CD4-positive, CD25-positive, alpha-beta regulatory T cell (primary cell): ENCODE measurements at regions not wholly inside any gene's neighbourhood (a gene's known extent, or its start where the extent isn't known, plus 50 kb on each side); places are given as distances from the start of the nearest gene placed in this dataset.

Experiments
- ATAC-seq, 2 donors: fragments of 150-1000 bp; cut with Tn5 transposase; one replicate each; pipeline ENCODE4 v1.10.0; 2021; ENCODE audit warnings: low read depth in 2 of 2, moderate number of reproducible peaks in 2 of 2, moderate library complexity in 1 of 2
- DNase-seq, 3 donors: peaks; one replicate each; pipeline versions ENCODE4 v3.0.0 to v3.0.0-alpha.2; 2012 to 2022; ENCODE audit warnings: mixed read lengths in 1 of 3
- H3K27ac ChIP-seq: one replicate; pipeline ENCODE4 v1.7.0; 2013; ENCODE audit warnings: mild to moderate bottlenecking, low read length; ENCODE audit not compliant: insufficient read depth, poor library complexity, severe bottlenecking
- H3K27me3 ChIP-seq: one replicate; pipeline ENCODE4 v1.7.0; 2013; ENCODE audit warnings: low read length; ENCODE audit not compliant: control insufficient read depth, insufficient read depth
- H3K36me3 ChIP-seq: one replicate; pipeline ENCODE4 v1.7.0; 2013; ENCODE audit warnings: mild to moderate bottlenecking, low read length, moderate library complexity; ENCODE audit not compliant: control insufficient read depth, insufficient read depth
- H3K4me1 ChIP-seq: 2 replicates; pipeline ENCODE4 v1.7.0; 2013; ENCODE audit warnings: mild to moderate bottlenecking, low read length; ENCODE audit not compliant: insufficient read depth, control insufficient read depth, poor library complexity, severe bottlenecking
- H3K4me3 ChIP-seq: one replicate; pipeline ENCODE4 v1.7.0; 2013; ENCODE audit warnings: low read depth, mild to moderate bottlenecking, low read length, moderate library complexity
- H3K9me3 ChIP-seq, 2 experiments: 1 replicate in 1 of 2; 2 replicates in 1 of 2; pipeline ENCODE4 v1.7.0; 2013; ENCODE audit warnings: low read length in 2 of 2, mild to moderate bottlenecking in 1 of 2, moderate library complexity in 1 of 2; ENCODE audit not compliant: control insufficient read depth in 2 of 2
- H3K27ac Mint-ChIP-seq, 3 donors: one replicate each; pipeline ENCODE4 v1.8.0; 2020 to 2022; ENCODE audit warnings: mild to moderate bottlenecking in 3 of 3, mixed read lengths in 3 of 3, moderate library complexity in 2 of 3
- H3K27me3 Mint-ChIP-seq: one replicate; pipeline ENCODE4 v1.8.0; 2022; ENCODE audit warnings: mild to moderate bottlenecking, mixed read lengths
- H3K36me3 Mint-ChIP-seq: one replicate; pipeline ENCODE4 v1.8.0; 2020; ENCODE audit warnings: mixed read lengths
- H3K4me1 Mint-ChIP-seq, 4 donors: one replicate each; pipeline ENCODE4 v1.8.0; 2020 to 2022; ENCODE audit warnings: mixed read lengths in 4 of 4, mild to moderate bottlenecking in 1 of 4
- H3K4me3 Mint-ChIP-seq, 4 donors: one replicate each; pipeline ENCODE4 v1.8.0; 2020 to 2022; ENCODE audit warnings: mild to moderate bottlenecking in 4 of 4, mixed read lengths in 4 of 4, moderate library complexity in 3 of 4
- H3K9me3 Mint-ChIP-seq, 7 donors: one replicate each; pipeline ENCODE4 v1.8.0; 2020 to 2022; ENCODE audit warnings: mixed read lengths in 7 of 7, mild to moderate bottlenecking in 3 of 7, moderate library complexity in 2 of 7

GRCh38 chr1:96474985-96475743, 246.4 kb upstream of the PTBP2 start:
- no peaks in the 10 kb centered on the region for H3K4me1 Mint-ChIP-seq
- Histone ChIP-seq H3K27ac (no peak overlapping the region), H3K27me3 (no peaks in the 10 kb centered on the region), H3K36me3 (no peaks in the 10 kb centered on the region), H3K4me3 (no peak overlapping the region), H3K4me1 (no peaks in the 10 kb centered on the region), H3K9me3 (no peaks in the 10 kb centered on the region)
- no peak for ATAC-seq
- peaks cover 0 to 11% (median 1%) of the 10 kb centered on the region in 7 donors for H3K9me3 Mint-ChIP-seq
- H3K36me3 Mint-ChIP-seq = no peaks in the 10 kb centered on the region
- H3K4me3 Mint-ChIP-seq = no peak overlapping the region
- H3K27ac Mint-ChIP-seq = no peak overlapping the region
- no peak for DNase-seq
- no peaks in the 10 kb centered on the region for H3K27me3 Mint-ChIP-seq

DNA sequence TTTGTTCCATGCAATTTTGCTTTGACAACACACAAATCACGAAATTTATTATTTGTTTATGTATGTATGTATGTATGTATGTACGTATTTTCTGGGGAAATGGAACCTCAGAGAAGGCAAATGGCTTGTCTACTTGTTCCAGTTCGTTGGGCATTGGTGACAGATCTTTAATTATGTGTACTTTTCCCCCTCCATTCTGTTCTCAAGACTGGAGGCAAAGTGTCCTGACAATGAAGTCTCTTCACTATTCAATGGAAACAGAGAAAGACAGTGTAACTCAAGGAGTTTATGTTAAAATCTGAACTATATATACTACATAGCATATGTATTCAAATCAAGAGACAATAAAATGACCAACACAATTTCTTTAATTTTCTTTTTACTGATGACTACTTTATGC, 245.7 kb upstream of the PTBP2 start:
- Mint-ChIP-seq H3K4me3 (no peak overlapping the region), H3K9me3 (peaks cover 0 to 11% (median 1%) of the 10 kb centered on the region in 7 donors), H3K27me3 (no peaks in the 10 kb centered on the region), H3K4me1 (no peaks in the 10 kb centered on the region), H3K36me3 (no peaks in the 10 kb centered on the region), H3K27ac (no peak overlapping the region)
- no peak for DNase-seq
- no peak for ATAC-seq
- H3K4me3 ChIP-seq = no peak overlapping the region
- H3K36me3 ChIP-seq = no peaks in the 10 kb centered on the region
- no peaks in the 10 kb centered on the region for H3K9me3 ChIP-seq
- no peaks in the 10 kb centered on the region for H3K4me1 ChIP-seq
- no peak overlapping the region for H3K27ac ChIP-seq
- no peaks in the 10 kb centered on the region for H3K27me3 ChIP-seq

DNA sequence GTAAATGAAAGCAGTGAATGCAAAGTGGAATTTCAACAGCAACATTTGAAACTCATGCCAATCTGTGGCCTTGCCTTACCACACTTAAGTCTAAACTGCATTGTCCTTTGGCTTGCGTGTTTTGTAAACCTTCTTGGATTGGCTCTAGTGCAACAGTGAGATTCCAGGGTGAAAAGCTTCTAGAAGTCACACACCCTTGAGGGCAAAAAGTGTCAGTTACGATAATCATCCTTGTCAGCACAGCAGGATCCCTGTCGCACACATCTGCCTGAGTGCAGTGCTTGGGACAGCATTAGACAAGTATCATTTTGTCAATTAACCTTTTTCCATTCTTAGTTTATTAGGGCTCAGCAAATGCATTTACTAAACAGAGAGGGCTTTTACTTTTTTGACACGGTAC, 243.4 kb upstream of the PTBP2 start:
- H3K36me3 Mint-ChIP-seq = no peaks in the 10 kb centered on the region
- Histone ChIP-seq H3K4me3 (no peak overlapping the region), H3K27ac (no peak overlapping the region), H3K4me1 (no peaks in the 10 kb centered on the region), H3K36me3 (no peaks in the 10 kb centered on the region), H3K9me3 (no peaks in the 10 kb centered on the region), H3K27me3 (no peaks in the 10 kb centered on the region)
- ATAC-seq (no peak), DNase-seq (no peak)
- no peak overlapping the region for H3K27ac Mint-ChIP-seq
- H3K4me1 Mint-ChIP-seq = no peaks in the 10 kb centered on the region
- H3K4me3 Mint-ChIP-seq = no peak overlapping the region
- H3K27me3 Mint-ChIP-seq = no peaks in the 10 kb centered on the region
- peaks cover 0 to 5% (median 2%) of the 10 kb centered on the region in 7 donors for H3K9me3 Mint-ChIP-seq

- no peaks in the 10 kb centered on the region for H3K4me1 ChIP-seq
- no peaks in the 10 kb centered on the region for H3K36me3 ChIP-seq
- H3K9me3 ChIP-seq = no peaks in the 10 kb centered on the region
- no peak overlapping the region for H3K27ac ChIP-seq
- Mint-ChIP-seq H3K4me3 (no peak overlapping the region), H3K27me3 (no peaks in the 10 kb centered on the region), H3K36me3 (no peaks in the 10 kb centered on the region), H3K27ac (no peak overlapping the region), H3K9me3 (peaks cover 0 to 5% (median 1%) of the 10 kb centered on the region in 7 donors), H3K4me1 (no peaks in the 10 kb centered on the region)
- ATAC-seq = no peak
- no peak overlapping the region for H3K4me3 ChIP-seq
- no peaks in the 10 kb centered on the region for H3K27me3 ChIP-seq
- no peak for DNase-seq
Observed at GRCh38 chr1:96481409-96481808, 240.2 kb upstream of the PTBP2 start.

DNA sequence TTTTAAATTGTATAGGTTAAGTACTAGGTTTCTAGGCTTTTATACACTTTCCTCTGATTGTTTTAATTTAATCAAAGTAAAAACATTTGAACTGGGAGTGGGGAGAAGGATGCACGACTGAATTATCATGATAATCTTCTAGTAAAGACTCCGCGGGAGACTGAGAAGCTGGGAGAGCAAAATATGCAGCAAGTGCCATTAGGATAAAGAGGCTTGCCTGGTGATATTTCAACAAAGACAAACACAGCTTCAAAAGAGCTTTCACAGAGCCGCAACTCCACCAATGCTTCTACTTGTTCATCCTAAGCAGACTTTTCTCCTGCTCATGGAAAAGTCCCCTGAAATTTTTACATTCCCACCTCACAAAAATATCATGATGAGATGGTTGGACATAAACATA, 239.0 kb upstream of the PTBP2 start:
- Mint-ChIP-seq H3K9me3 (peaks cover 0 to 5% (median 1%) of the 10 kb centered on the region in 7 donors), H3K27me3 (no peaks in the 10 kb centered on the region), H3K4me1 (no peaks in the 10 kb centered on the region), H3K4me3 (no peak overlapping the region), H3K36me3 (no peaks in the 10 kb centered on the region), H3K27ac (no peak overlapping the region)
- H3K27me3 ChIP-seq = no peaks in the 10 kb centered on the region
- ATAC-seq = no peak
- H3K9me3 ChIP-seq = no peaks in the 10 kb centered on the region
- H3K4me3 ChIP-seq = no peak overlapping the region
- no peak overlapping the region for H3K27ac ChIP-seq
- no peaks in the 10 kb centered on the region for H3K4me1 ChIP-seq
- no peak for DNase-seq
- no peaks in the 10 kb centered on the region for H3K36me3 ChIP-seq

DNA sequence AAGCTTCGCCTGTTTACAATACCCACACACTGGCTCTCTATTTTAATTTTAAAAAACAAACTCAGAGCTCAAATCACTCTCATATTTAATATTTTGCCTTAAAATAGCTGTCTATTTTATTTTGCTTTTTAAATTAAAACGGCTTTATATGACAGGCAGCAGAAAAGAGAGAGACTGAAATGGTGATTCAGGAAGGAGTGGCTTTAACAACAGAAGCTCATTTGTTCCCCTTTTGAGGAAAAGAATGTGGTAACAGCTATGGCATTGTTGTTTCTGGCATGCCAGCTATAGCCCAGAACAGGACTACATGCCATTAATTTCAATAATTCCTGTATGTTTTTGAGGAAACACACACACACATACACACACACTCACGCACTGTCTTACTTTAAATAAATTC, 234.2 kb upstream of the PTBP2 start:
- H3K36me3 ChIP-seq = no peaks in the 10 kb centered on the region
- H3K4me3 Mint-ChIP-seq = no peak overlapping the region
- DNase-seq (no peak), ATAC-seq (no peak)
- no peak overlapping the region for H3K27ac ChIP-seq
- peaks cover 0 to 2% (median 0%) of the 10 kb centered on the region in 7 donors for H3K9me3 Mint-ChIP-seq
- H3K27me3 ChIP-seq = no peaks in the 10 kb centered on the region
- H3K4me3 ChIP-seq = no peak overlapping the region
- H3K36me3 Mint-ChIP-seq = no peaks in the 10 kb centered on the region
- no peaks in the 10 kb centered on the region for H3K4me1 ChIP-seq
- H3K27me3 Mint-ChIP-seq = no peaks in the 10 kb centered on the region
- H3K4me1 Mint-ChIP-seq = no peaks in the 10 kb centered on the region
- no peaks in the 10 kb centered on the region for H3K9me3 ChIP-seq
- H3K27ac Mint-ChIP-seq = no peak overlapping the region

GRCh38 chr1:96487971-96488370, 233.6 kb upstream of the PTBP2 start:
- no peak overlapping the region for H3K27ac Mint-ChIP-seq
- Histone ChIP-seq H3K4me1 (no peaks in the 10 kb centered on the region), H3K4me3 (no peak overlapping the region), H3K9me3 (no peaks in the 10 kb centered on the region), H3K36me3 (no peaks in the 10 kb centered on the region), H3K27me3 (no peaks in the 10 kb centered on the region), H3K27ac (no peak overlapping the region)
- DNase-seq (no peak), ATAC-seq (no peak)
- H3K36me3 Mint-ChIP-seq = no peaks in the 10 kb centered on the region
- no peaks in the 10 kb centered on the region for H3K27me3 Mint-ChIP-seq
- H3K9me3 Mint-ChIP-seq = peaks cover 0 to 5% (median 0%) of the 10 kb centered on the region in 7 donors
- H3K4me3 Mint-ChIP-seq = no peak overlapping the region
- no peaks in the 10 kb centered on the region for H3K4me1 Mint-ChIP-seq

GRCh38 chr1:96488777-96489176, 232.8 kb upstream of the PTBP2 start:
- no peaks in the 10 kb centered on the region for H3K36me3 ChIP-seq
- H3K27me3 ChIP-seq = no peaks in the 10 kb centered on the region
- no peak overlapping the region for H3K27ac ChIP-seq
- no peak overlapping the region for H3K27ac Mint-ChIP-seq
- ATAC-seq (no peak), DNase-seq (no peak)
- H3K9me3 Mint-ChIP-seq = peaks cover 0 to 5% (median 0%) of the 10 kb centered on the region in 7 donors
- no peaks in the 10 kb centered on the region for H3K9me3 ChIP-seq
- no peaks in the 10 kb centered on the region for H3K4me1 ChIP-seq
- no peaks in the 10 kb centered on the region for H3K27me3 Mint-ChIP-seq
- H3K36me3 Mint-ChIP-seq = no peaks in the 10 kb centered on the region
- H3K4me1 Mint-ChIP-seq = no peaks in the 10 kb centered on the region
- no peak overlapping the region for H3K4me3 ChIP-seq
- no peak overlapping the region for H3K4me3 Mint-ChIP-seq
